HG03175 (cell line): ENCODE measurements at regions not wholly inside any gene's neighbourhood (a gene's known extent, or its start where the extent isn't known, plus 50 kb on each side); places are given as distances from the start of the nearest gene placed in this dataset.
"Not testable (repeated sequence)": the region's sequence is repeated elsewhere in the genome, so short reads cannot be mapped to it uniquely, and the experiment has no call there.

Source experiments
- ATAC-seq: cut with Tn5 transposase; IDR thresholded peaks from one replicate; pipeline ENCODE4 v1.9.1; 2021; ENCODE audit warnings: mild to moderate bottlenecking, moderate library complexity; ENCODE audit not compliant: unreplicated experiment

DNA sequence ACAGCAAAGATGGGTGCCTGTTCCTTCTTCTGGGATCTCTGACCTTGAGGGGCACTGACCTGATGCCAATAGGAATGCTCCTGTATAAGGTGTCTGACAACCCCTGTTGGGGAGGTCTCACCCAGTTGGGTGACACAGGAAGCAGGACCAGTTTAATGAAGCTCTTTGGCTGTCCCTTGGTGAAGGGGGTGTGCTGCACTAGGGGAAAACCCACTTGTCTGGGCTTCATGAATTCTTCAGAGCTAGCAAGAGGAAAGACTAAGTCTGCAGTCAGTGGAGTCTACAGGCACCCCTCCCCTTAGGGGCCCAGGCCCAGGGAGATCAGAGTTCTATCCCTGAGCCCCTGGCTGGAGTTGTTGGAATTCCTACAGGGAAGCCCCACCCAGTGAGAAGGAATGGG lies 550.8 kb upstream of the CHAC2 start:
- no peak for ATAC-seq

DNA sequence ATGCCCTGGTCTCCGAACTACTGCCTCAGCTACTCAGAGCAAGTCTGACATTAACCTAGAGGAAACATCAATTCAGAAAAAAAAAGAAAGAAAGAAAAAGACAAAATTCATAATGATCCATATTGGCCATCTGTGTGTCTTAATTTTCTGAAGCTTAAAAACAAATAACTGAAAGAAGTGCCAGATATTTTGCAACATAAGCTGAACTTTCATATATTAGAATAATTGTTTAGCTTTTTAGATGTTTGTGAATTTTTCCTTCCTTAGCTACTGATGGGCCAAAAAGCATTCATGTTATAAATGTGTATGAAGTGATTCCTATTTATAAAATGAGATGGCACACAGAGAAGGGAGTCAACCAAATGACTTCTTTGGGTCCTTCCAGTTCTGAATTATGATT lies 555.0 kb upstream of the CHAC2 start:
- ATAC-seq: no peak

DNA sequence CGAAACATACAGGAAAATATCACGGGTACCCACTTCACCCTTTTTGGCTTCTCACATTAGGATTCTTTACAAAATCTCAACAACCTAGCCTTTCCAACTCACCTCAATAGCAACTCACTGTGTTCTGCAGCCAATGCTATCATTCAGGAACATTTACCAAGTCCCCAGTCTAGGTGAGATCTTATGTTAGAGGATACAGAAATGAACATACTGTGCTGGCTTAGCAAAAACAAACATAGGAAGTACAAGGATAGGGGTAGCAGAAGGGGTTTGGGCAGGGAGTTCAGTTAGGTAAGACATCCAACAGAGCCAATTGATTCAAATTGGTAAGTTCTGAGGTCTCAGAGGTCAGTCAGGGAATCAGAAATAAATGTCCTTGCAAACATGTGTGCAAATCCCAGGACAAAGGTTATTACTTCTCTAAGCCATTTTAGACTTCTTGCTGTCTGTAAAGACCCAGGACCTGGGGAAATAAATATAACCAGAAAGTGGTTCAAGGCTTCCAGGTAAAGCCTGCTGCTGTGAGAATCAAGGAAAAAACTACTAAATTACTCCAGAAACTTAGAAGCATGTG lies 556.3 kb upstream of the CHAC2 start:
- no peak for ATAC-seq

DNA sequence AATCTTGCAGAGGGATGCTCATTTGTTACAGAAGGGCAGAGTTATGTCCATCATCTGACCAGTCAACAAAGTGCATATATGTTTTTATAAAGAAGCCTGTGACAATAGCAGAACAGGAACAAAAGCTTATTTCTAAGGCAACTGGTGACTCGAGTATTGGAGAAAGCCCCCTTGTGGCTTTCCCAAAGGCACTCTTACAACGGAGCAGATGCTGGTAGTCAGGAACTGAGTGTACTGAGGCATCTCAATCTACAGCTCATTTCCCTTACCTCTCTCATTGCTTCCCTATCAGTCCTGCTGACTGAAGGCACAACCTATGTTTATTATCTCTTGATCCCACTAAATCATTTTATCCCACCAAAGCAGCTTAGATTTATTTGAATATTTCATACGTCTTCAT lies 557.1 kb upstream of the CHAC2 start:
- ATAC-seq: no peak

DNA sequence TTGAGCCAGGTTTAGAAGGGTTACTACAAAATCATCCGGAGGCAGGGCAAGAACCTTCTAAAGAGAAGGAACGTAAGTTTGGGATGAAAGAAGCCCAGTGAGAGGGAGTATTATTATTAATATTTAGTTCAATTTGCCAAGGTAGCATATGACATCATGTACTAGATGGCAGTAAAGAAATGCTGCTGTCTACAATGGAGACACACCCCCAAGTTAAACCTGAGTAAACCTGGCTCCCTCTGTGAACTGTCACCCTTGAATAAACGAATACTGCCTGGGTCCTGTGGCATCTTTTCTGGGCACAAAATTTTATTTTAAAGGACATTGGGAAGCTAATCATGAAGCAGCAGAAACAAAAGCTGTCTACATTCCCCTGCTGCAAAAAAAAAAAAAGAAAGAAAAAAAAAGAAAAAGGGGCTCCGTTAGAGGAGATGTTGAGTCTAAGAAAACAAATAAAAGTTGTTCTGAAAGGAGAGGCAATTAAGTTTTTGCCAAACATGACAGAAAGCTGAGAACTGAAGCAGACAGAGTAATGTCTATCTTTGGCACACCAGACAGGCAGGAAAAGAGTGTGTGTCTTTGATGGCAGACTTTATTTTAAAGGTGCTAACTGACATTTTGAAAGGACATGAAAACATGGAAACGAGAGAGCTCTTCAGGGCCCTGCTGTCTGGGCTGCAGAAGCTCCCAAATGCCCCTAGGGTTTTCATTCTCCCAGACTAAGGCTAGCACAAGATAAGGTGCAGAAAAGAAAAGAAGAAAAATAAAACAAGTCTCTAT lies 557.7 kb upstream of the CHAC2 start:
- no peak for ATAC-seq

DNA sequence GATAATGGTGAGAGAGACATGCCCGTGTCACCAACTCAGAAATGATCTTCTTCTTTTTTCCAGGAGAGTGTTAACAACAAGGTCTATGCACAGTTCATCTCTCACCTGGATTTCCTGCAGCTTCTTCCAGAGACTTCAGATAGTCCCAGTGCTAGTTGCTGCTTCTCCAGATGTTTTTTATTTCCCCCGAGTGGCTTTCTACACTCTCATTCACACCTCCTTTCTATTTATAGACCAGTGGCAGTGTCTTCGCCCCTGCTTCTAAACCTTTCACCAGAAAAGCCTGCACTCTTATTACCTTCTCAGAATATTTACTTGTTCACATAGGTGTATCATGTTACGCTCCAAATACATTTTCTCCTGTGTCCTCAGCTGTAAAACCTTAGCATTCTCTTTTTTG lies 558.8 kb upstream of the CHAC2 start:
- no peak for ATAC-seq

DNA sequence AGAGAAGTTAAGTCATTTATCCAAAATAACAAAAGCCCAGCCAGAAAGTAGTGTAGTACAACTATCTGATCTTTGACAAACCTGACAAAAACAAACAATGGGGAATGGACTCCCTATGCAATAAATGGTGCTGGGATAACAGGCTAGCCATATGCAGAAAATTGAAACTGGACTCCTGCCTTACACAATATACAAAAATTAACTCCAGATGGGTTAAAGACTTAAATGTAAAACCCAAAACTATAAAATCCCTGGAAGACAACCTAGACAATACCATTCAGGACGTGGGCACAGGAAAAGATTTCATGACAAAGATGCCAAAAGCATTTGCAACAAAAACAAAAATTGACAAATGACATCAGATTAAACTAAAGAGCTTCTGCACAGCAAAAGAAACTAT lies 561.4 kb upstream of the CHAC2 start:
- ATAC-seq: not testable (repeated sequence)

DNA sequence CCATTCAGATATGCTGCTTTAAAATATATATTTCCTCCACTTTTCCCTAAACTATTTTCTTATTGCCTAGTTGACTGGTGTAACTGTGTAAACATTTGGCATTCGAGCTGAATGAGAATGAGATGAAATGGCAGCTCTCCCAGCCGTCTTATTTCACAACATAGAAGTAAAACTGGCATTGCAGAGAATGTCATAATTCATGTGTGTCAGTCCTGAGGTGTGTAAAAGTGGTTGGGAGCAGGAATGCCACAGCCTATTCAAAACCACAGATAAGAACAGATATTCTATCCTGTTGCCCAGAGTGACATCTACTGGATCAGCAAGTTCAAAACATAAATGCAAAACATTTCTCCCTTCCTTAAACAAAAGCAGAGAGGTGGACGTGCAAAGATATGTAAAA lies 565.5 kb upstream of the CHAC2 start:
- ATAC-seq: no peak

DNA sequence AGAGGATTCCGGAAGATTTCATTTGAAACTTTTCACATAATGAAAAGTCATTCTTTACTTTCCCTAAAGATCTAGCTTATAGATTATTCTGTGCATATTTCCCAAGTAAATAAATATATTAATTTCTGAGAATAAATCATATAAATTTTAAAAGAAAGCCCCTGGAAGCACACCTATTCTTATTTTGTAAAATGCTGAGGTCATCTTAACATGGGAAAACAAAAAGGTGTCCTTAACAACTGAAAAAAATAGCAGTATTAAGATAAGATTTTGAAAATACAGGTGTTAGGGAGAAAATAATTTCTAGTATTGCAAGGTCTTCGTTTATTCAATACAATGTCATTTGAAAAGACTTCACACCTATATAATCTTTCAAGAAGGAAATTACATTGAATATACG lies 567.5 kb upstream of the CHAC2 start:
- ATAC-seq: no peak

DNA sequence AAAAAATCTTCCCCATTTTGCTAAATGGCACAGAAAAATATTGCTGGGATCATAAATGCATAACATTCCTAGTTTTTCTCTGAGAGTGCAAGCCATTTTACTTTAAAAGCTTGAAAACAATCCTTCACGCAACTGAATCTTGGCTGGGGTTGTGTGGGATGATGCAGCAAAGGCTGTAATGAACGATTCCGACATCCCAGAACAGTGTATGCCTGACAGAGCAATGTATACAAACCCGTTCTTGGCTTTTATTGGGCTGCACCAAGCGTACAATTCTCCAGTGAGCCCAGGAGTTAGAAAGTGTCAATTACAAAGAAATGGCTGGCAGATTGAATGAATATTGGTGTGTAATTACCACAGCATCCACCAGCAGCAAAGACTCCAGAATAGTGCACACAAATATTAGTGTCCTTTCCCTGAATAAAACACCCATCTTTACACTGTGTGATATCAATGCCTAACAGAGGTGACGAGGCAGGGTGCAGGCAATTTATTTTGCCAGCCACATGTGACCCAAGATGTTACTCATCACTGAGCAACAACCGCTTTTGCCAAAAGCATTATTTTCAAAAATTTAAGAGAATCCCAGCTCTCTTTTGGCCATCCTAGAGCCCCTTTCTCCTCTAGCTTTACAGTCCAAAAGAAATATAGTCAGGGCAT lies 578.6 kb upstream of the CHAC2 start:
- no peak for ATAC-seq

DNA sequence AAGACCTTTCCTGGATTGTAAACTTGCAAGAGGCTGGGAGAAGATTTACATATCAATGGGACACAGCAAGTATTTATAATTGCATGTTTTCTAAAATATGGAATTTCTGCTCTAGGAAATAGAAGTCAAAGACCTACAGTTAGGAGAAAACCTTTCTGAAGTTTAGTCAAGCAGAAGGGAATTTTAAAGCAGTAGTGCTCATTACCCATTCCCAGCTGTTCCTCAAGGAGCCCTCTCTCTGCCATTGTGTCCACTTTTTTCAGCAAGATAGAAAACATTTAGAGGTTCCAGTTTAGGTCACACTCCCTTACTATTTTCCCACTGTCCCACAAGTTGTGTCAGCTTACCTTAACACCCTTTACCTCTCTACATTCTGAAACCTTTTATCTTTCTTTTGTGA lies 584.0 kb upstream of the CHAC2 start:
- no peak for ATAC-seq

DNA sequence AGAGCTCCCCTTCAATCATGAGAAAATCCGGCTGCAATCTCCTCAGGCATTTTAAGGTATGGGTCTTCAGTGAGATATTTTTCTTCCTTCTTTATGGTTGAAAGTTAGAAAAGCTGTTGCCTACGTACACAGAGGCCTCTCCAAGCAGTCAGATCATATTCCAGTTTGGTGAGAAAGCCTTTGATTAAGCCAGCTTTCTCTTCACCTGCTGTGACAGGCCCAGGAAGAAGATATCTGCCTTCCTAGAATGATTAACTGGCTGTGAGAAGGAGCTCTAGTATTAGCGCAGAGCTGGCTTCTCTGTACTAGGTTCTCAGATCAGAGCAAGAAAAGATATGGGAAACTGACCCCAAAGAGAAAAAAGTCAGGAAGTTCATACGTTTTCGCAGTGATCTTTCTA lies 585.0 kb upstream of the CHAC2 start:
- no peak for ATAC-seq

DNA sequence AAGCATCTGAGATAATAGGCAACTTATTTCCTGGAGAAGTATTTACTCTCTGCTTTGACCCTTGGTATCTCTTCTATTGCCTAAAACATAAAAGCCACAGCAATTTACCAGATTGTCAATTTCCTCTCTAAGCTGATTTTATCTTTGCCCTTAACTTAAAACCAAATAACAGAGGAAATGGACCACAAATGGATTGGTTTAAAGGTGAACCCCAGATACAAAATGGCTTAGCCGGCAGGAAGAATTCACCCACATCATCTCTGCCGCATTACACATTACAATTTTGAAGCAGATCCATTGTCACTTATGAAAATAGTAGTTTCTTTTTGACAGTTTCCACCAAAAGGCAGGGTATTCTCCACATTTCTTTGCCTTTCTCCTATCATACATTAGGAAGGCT lies 585.8 kb upstream of the CHAC2 start:
- no peak for ATAC-seq

DNA sequence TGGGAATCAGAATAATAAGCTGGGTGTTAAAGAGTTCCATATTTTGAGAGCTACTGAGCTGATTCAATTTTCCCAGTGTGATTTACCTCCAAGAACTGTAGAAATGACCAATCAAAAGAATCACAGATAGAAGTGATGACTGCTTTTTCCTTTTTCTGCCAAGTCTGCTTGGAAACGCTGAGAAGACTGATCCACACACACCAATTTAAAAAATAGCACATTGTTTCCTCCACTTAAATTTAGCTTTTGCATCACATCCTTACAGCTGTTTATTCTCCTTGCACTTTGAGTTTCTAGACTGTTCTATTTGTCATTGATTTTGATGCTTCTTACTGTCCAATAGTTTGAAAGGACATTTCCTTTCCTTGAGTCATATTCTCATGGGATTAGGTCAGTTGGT lies 590.3 kb upstream of the CHAC2 start:
- ATAC-seq: no peak

DNA sequence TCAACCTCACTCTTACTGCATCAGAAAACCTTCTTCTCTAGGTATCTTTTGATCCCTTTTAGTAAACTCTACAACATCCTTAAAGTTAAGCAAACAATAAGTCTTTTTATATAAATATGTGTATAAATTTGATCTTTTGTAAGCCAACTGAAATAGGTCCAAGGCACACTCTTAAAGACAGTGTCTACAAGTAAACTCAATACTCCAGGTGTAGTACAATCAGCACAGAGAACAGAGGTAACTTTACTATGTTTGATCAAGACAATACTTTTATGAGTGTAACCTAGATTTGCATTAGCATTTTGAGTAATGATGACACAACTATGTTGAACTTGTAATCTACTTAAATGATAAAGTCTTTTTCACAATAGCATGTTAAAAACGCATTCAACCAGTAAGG lies 593.1 kb upstream of the CHAC2 start:
- ATAC-seq: no peak

DNA sequence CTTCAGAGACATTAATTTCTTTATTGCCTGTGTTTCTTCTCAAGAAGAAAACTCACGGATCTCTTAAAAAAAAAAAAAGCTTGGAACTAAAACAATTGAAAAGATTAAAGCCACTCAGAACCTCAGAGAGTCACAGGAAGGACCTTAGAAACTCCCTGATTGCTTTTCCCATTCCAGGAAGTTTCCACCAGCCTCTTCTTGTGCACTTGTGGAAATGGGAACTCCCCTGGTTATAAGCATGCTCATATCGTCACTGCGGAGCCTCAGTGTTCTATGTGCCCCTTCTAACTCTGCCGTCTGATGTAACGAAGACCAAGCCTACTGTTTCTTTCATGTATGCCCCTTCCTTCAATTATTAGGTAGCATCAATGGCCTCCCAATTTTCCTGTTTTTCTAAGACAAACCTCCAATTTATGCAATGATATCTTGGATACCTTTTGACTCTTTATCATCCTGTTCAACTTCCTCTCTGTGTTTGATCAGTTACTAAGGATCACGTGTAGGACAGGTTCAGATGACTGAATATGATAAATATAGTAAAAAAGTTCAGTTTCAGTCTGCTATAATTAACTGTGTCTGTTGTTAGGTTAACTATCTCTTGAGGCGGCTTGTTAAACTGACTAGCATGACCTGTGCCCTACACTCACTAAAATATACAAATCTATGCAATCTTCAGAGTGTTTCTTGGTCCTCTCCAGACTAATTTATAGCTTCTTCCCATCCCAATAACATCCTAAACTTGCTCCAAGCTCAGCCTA lies 593.7 kb upstream of the CHAC2 start:
- no peak for ATAC-seq

DNA sequence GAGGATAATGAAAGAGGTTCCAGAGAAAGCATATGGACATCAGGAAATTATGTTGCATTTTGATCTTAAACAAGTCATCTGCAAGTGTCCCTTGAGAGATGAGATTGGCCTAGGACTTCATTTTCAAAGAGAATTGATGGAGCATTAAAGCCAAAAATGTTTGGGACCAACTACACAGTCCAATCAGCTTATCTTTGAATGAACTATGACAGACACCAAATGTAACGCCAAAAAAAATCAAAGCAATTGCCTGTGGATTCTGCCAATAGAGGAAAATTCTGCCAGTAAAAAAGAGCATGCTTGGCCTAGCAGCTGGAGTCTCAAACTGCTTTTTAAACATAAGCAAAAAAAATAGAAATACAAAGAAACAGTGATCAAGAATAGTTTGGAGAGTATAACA lies 594.5 kb upstream of the CHAC2 start:
- ATAC-seq: no peak

DNA sequence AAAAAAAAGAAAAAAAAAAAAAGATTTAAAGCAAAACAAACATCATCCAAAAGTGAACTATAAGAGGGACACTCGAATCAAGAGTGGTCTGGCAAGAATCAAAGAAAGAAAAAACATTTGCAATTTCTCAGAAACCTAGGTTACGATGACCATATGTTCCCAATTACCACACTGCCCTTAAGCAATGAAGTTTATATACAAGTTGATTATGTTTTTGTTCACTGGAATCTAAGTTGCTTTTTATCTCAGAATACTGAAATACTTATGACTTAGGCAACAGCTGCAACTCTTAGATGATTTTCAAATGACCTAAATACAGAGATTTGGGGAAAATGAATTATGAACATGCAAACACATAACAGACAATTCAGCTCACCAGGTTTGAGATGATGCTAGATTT lies 597.1 kb upstream of the CHAC2 start:
- ATAC-seq: no peak

DNA sequence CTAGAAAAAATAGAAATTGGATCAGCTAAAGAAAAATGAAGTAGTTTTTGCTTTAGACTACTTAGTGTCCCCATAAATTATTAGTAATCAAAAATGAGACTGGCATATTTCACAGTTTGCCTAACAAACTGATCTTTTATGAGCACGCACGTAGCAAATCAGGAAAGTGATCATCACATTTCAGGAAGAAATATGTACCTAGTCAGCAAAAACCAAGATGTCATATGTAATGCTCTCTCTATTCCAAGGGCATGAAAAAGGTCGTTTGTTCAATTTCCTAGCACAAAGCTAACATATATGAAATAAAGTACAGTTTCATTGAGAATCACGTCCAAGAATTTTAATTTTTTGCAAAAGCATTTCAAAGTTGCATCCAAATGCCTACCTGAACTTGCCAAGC lies 600.4 kb upstream of the CHAC2 start:
- ATAC-seq: no peak

DNA sequence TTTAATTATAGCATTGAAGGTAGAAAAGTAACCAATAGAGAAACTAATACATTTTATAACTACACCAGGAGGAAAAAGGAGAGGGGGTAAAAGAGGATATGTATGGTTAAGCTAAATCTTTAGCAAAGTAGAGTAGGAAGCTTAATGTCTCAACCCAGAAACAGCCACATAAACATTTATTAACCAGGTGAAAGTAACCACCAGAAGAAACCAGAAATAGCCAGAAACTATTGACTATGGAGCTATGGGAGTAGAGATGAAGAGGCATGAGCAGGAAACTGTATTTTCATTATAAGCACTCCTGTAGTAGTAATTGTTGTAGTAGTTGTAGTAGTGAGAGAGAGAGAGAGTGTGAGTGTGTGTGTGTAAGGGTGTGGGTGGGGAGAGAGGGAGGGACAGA lies 617.5 kb upstream of the CHAC2 start:
- no peak for ATAC-seq

DNA sequence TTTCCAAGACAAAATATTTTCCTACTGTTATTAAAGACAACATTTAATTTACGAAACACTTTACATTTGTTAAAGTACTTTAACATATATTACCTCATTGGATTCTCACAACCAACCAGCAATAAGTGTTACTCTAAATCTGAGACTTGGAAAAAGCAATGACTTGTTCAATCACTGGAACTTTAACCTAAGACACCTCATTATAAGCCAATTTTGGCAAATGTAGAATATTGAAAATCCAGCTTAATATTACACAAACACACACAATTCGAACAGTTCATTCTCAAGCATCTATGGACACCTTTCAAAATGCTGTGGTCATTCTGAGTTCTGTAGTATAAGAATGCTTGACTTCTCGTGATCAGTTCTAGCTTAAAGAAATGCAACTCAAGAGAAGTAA lies 619.4 kb upstream of the CHAC2 start:
- ATAC-seq: no peak

DNA sequence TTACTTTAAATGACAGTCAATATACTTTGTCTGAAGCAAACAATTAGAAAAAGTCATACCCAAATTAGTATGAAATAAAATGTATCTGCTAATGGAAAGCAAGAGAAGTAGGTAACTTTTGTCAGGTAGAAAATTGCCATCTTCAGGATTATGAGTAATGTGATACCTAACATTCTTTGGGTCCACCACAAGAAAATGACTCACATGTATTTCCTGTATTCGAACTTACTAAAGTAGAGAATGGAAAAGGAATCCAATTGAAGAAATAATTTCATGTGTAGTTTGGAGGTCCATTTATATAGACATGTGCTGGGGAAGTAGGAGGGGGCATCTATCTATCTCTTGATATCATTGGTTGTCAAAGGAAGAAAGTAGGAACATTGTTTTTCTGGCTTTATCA lies 636.2 kb upstream of the CHAC2 start:
- no peak for ATAC-seq
